ENCODE measurements at regions not wholly inside any gene's neighbourhood (a gene's known extent, or its start where the extent isn't known, plus 50 kb on each side); places are given as distances from the start of the nearest gene placed in this dataset.

- Histone ChIP-seq H3K36me3 (no peaks in the 10 kb centered on the region), H3K27ac (no peak overlapping the region), H3K4me1 (peaks cover 0 to 19% (median 10%) of the 10 kb centered on the region in 9 donors), H3K4me3 (no peak overlapping the region), H3K9me3 (no peaks in the 10 kb centered on the region), H3K27me3 (peaks cover 0 to 14% (median 0%) of the 10 kb centered on the region in 7 donors)
- DNase-seq = no peak
- WGBS, 2 donors = 79 to 80% methylated on average over 11 of the region's 11 CpGs
- intact Hi-C loops (cut with DNase I) = no loop called here
- ATAC-seq = no peak
- no peak for TF ChIP-seq CTCF (IDR thresholded peaks at IDR 0.05)
These were observed 157.7 kb downstream of the ANKRD60 start for GRCh38 chr20:58070664-58071196.

GRCh38 chr20:58069796-58070663 lies 158.4 kb downstream of the ANKRD60 start:
- no peak for TF ChIP-seq CTCF (IDR thresholded peaks at IDR 0.05)
- intact Hi-C loops (cut with DNase I) = loop anchor here in 1 of 10 donors (10.0 kb wide), 1 partner anchor 105 kb away; no protein-coding TSS in a partner anchor
- no peak overlapping the region for H3K27ac ChIP-seq
- peaks cover 0 to 14% (median 7%) of the 10 kb centered on the region in 9 donors for H3K4me1 ChIP-seq
- DNase-seq (no peak), ATAC-seq (no peak)
- WGBS, 2 donors = 86 to 88% methylated on average over 16 of the region's 16 CpGs
- H3K9me3 ChIP-seq = no peaks in the 10 kb centered on the region
- H3K36me3 ChIP-seq = no peaks in the 10 kb centered on the region
- H3K4me3 ChIP-seq = no peak overlapping the region
- peaks cover 0 to 14% (median 0%) of the 10 kb centered on the region in 7 donors for H3K27me3 ChIP-seq

GRCh38 chr20:58069207-58069606 lies 159.2 kb downstream of the ANKRD60 start:
- Histone ChIP-seq H3K9me3 (no peaks in the 10 kb centered on the region), H3K27ac (no peak overlapping the region), H3K4me1 (peaks cover 0 to 6% (median under 1%) of the 10 kb centered on the region in 9 donors), H3K36me3 (no peaks in the 10 kb centered on the region), H3K27me3 (peaks cover 0 to 14% (median 0%) of the 10 kb centered on the region in 7 donors), H3K4me3 (no peak overlapping the region)
- WGBS, 2 donors = 73 to 79% methylated on average over 12 of the region's 12 CpGs
- no peak for TF ChIP-seq CTCF (IDR thresholded peaks at IDR 0.05)
- ATAC-seq (no peak), DNase-seq (no peak)
- intact Hi-C loops (cut with DNase I) = loop anchor here in 1 of 10 donors (10.0 kb wide), 1 partner anchor 104 kb away; no protein-coding TSS in a partner anchor

GRCh38 chr20:58065508-58066361 lies 162.7 kb downstream of the ANKRD60 start:
- WGBS, 2 donors = 58 to 70% methylated on average over 6 of the region's 6 CpGs
- Histone ChIP-seq H3K36me3 (no peaks in the 10 kb centered on the region), H3K27me3 (peaks cover 0 to 3% (median 0%) of the 10 kb centered on the region in 7 donors), H3K27ac (no peak overlapping the region), H3K4me1 (no peaks in the 10 kb centered on the region), H3K9me3 (peaks cover 0 to 26% (median 10%) of the 10 kb centered on the region in 11 donors), H3K4me3 (no peak overlapping the region)
- intact Hi-C loops (cut with DNase I) = loop anchor here in 1 of 10 donors (10.0 kb wide), 1 partner anchor 101 kb away; no protein-coding TSS in a partner anchor
- no peak for TF ChIP-seq CTCF (IDR thresholded peaks at IDR 0.05)
- no peak for ATAC-seq
- DNase-seq = no peak

Measured in heart right ventricle (tissue), 16 donors.